Fibroblast of villous mesenchyme (primary cell): ENCODE measurements at regions not wholly inside any gene's neighbourhood (a gene's known extent, or its start where the extent isn't known, plus 50 kb on each side); places are given as distances from the start of the nearest gene placed in this dataset.
"Not testable (repeated sequence)": the region's sequence is repeated elsewhere in the genome, so short reads cannot be mapped to it uniquely, and the experiment has no call there.

Experiments
- DNase-seq: peaks from one replicate; pipeline ENCODE4 v3.0.0-alpha.2; 2010; ENCODE audit warnings: low read depth
- H3K4me3 ChIP-seq: 2 replicates; pipeline ENCODE4 v1.5.1; 2011; ENCODE audit warnings: low read depth, mild to moderate bottlenecking, low read length
- TF ChIP-seq, protein P1 (sequence below): IDR thresholded peaks from 2 replicates; pipeline ENCODE4 v1.5.1; 2012; ENCODE audit warnings: low read depth, mild to moderate bottlenecking, low read length; ENCODE audit not compliant: insufficient read depth

DNA sequence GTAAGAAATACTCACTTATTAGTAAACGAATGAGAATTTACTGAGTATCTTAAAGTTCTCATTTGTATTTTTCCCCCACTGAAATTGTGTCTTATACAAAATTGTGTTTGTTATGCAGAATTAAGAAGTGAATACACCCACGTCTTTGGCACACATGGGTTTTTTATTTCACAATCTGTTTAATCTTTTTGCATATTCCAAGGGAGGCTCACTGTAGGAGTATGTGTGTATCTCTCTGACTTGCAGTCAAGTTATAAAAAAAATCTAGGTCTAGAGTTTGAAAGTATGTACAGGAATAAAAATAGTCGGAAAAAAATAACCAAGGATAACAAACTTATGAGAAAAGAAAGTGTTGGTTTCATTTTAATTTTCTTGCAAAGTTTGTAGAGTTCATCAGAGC, 255.2 kb downstream of the PDCD6IP start:
- H3K4me3 ChIP-seq, result no peak overlapping the region
- peak; percentile 3 for DNase-seq
- TF ChIP-seq, protein P1, sequence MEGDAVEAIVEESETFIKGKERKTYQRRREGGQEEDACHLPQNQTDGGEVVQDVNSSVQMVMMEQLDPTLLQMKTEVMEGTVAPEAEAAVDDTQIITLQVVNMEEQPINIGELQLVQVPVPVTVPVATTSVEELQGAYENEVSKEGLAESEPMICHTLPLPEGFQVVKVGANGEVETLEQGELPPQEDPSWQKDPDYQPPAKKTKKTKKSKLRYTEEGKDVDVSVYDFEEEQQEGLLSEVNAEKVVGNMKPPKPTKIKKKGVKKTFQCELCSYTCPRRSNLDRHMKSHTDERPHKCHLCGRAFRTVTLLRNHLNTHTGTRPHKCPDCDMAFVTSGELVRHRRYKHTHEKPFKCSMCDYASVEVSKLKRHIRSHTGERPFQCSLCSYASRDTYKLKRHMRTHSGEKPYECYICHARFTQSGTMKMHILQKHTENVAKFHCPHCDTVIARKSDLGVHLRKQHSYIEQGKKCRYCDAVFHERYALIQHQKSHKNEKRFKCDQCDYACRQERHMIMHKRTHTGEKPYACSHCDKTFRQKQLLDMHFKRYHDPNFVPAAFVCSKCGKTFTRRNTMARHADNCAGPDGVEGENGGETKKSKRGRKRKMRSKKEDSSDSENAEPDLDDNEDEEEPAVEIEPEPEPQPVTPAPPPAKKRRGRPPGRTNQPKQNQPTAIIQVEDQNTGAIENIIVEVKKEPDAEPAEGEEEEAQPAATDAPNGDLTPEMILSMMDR, result no peak

DNA sequence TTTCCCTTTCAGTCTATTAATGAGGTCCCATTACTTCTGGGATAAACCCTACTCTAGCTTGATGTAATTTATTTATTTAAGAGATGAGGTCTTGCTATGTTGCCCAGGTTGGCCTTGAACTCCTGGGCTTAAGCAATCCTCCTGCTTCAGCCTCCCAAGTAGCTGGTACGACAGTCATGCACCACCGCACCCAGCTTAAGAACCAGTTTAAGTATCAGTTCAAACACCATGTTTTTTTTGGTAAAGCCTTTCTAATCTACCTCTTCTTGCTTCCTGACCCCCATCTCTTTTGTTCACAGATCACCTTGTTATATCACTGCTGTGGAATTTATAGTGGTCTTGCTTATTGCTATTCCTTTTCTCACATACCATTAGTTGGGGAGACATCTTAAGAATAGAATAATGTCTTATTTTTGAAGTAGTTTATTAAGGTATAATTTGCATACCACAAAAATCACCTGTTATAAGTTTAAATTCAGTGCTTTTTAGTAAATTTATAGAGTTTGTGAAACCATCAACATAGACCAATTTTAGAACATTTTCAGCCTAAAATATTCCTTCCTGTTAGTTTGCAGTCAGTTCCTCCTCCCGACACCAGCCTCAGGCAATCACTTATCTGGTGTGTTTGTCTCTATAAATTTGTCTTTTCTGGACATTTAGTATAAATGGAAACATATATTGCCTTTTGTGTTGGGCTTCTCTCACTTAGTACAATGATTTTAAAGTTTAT, 257.9 kb downstream of the PDCD6IP start:
- no peak overlapping the region for H3K4me3 ChIP-seq
- TF ChIP-seq, protein P1, result no peak
- DNase-seq, result no peak

DNA sequence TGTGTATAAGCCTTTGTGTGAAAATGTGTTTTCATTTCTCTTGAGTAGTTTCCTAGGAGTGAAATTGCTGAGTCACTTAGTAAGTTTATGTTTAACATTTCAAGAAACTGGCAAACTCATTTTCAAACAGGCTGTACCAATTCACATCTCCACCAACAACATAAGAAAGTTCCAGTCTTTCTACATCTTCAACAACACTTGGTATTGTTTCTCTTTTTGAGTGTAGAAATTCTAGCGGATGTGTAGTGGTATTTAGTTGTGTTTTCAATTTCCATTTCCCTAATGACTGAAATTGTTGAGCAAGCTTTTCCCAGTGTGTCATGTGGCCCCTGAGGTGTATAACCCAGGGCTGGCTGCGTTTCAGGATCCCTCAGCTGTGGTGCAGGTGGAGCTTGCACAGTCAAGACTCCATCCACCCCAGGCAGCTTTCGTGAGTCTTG, 258.5 kb downstream of the PDCD6IP start:
- DNase-seq, result peak; percentile 14
- TF ChIP-seq, protein P1, result no peak
- no peak overlapping the region for H3K4me3 ChIP-seq

DNA sequence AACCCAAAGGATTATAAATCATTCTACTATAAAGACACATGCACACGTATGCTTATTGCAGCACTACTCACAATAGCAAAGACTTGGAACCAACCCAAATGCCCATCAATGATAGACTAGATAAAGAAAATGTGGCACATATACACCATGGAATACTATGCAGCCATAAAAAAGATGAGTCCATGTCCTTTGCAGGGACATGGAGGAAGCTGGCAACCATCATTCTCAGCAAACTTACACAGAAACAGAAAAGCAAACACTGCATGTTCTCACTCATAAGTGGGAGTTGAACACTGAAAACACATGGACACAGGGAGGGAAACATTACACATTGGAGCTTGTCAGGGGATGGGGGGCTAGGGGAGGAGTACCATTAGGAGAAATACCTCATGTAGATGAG, 262.6 kb downstream of the PDCD6IP start:
- not testable (repeated sequence) for DNase-seq

DNA sequence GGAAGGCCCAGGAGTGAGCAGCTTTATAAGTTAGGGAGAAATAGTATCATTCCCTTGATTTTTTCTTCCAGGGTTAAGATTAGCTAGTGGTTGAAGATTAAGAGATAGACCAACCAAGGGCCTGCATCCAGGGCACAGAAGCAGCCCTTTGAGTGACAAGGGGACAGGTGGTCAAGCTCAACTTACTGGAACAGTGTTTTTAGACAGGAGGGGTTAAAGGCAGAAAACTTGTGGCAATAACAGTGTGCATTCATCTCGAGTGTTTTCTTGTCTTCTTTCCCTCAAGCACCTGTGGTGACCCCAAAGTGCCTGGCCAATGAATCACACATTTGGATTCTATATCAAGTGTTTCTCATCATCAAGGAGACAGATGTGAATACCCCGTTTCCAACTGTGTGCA, 267.5 kb downstream of the PDCD6IP start:
- no peak for DNase-seq

More for the DNA sequence above, 262.6 kb downstream of the PDCD6IP start:
- H3K4me3 ChIP-seq, result not testable (repeated sequence)

DNA sequence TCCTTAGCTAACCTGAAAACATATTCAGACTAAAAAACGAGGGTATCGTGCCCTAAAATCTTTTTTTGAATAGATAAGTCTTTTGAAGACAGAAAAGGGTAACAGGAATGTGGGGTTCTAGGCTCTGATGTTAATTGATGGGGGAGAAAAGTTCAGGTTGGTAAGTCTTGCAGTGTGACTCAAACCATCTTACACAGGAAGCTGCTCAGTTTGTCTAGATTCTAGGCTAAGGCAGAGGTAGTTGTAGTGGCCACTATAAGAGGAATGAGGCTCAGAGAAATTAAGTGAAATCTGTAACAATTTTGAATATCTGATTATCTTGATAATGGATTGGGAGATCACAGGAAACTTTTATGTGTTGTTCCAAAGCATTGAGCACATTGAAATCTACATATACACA, 267.9 kb downstream of the PDCD6IP start:
- no peak overlapping the region for H3K4me3 ChIP-seq
- no peak for DNase-seq
- TF ChIP-seq, protein P1, result no peak

More for the DNA sequence above, 267.5 kb downstream of the PDCD6IP start:
- H3K4me3 ChIP-seq, result no peak overlapping the region
- TF ChIP-seq, protein P1, result no peak

DNA sequence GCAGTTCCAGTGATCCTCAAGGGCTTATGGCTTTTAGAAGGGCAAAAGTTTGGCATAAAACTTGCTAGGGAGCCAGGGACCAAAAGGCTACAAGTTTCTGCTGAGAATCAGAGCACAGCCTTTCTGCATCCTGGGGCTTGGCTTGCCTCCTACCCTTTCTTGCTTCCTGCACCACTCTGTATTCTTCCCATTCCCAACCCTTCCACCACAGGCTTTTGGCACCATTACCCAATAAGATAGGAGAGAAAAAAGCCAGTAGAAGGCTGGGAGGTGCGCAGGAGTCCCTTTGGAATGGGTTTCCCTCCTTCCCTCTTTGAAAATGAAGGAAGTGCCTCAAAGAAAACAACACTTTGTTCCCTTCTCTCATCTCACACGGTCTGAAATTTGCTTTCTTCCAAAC, 268.6 kb downstream of the PDCD6IP start:
- TF ChIP-seq, protein P1, result no peak
- H3K4me3 ChIP-seq, result no peak overlapping the region
- no peak for DNase-seq
